Neural progenitor cell (in vitro differentiated cells): ENCODE measurements at regions not wholly inside any gene's neighbourhood (a gene's known extent, or its start where the extent isn't known, plus 50 kb on each side); places are given as distances from the start of the nearest gene placed in this dataset.

Experiments
- EZH2 ChIP-seq: fragments of 200-600 bp; sonication (generic); IDR thresholded peaks from 2 replicates; pipeline ENCODE4 v1.6.1; 2017; ENCODE audit warnings: antibody characterized with exemption, mild to moderate bottlenecking, moderate library complexity
- EZH2phosphoT487 ChIP-seq: fragments of 200-600 bp; sonication (generic); IDR thresholded peaks from 2 replicates; pipeline ENCODE4 v1.6.1; 2017; ENCODE audit warnings: antibody characterized with exemption
- TF ChIP-seq, protein P1 (sequence below): fragments of 200-600 bp; sonication (generic); IDR thresholded peaks from 2 replicates; pipeline ENCODE4 v1.5.1; 2017; ENCODE audit warnings: antibody characterized with exemption, mild to moderate bottlenecking

DNA sequence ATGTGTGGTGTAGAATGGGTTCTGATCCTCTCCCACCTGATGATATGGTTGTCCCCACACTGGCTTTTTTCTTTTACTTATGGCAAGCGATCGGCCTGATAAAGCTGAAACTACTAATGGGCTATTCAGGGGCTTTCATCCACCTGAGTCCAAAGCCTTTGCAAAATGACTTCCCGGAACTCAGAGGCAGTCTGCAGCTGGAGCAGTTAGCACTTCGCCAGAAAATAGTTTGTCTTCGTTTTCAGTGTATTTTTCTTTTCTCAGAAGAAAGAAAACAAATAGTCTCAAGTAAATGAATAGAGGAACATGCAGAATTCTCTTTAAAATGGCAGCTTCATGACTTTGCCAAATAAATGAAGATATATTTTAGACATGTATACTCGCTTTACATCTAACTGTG lies 306.0 kb upstream of the ADAMTS9 start:
- TF ChIP-seq, protein P1, sequence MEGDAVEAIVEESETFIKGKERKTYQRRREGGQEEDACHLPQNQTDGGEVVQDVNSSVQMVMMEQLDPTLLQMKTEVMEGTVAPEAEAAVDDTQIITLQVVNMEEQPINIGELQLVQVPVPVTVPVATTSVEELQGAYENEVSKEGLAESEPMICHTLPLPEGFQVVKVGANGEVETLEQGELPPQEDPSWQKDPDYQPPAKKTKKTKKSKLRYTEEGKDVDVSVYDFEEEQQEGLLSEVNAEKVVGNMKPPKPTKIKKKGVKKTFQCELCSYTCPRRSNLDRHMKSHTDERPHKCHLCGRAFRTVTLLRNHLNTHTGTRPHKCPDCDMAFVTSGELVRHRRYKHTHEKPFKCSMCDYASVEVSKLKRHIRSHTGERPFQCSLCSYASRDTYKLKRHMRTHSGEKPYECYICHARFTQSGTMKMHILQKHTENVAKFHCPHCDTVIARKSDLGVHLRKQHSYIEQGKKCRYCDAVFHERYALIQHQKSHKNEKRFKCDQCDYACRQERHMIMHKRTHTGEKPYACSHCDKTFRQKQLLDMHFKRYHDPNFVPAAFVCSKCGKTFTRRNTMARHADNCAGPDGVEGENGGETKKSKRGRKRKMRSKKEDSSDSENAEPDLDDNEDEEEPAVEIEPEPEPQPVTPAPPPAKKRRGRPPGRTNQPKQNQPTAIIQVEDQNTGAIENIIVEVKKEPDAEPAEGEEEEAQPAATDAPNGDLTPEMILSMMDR = no peak
- TF ChIP-seq EZH2 (no peak), EZH2phosphoT487 (no peak)
